Parathyroid adenoma (tissue), 2 donors: ENCODE measurements at regions not wholly inside any gene's neighbourhood (a gene's known extent, or its start where the extent isn't known, plus 50 kb on each side); places are given as distances from the start of the nearest gene placed in this dataset.
"Not testable (repeated sequence)": the region's sequence is repeated elsewhere in the genome, so short reads cannot be mapped to it uniquely, and the experiment has no call there.

Experiments
- H2AFZ ChIP-seq: fragments of 300-600 bp; sonication (generic); one replicate; pipeline ENCODE4 v1.7.0; 2017; ENCODE audit warnings: antibody characterized with exemption, mild to moderate bottlenecking
- H3K27ac ChIP-seq: fragments of 300-600 bp; sonication (generic); one replicate; pipeline ENCODE4 v1.7.0; 2017
- H3K27me3 ChIP-seq: fragments of 300-600 bp; sonication (generic); one replicate; pipeline ENCODE4 v1.7.0; 2017; ENCODE audit warnings: low read length; ENCODE audit not compliant: control insufficient read depth, insufficient read depth
- H3K36me3 ChIP-seq: fragments of 300-600 bp; sonication (generic); one replicate; pipeline ENCODE4 v1.7.0; 2017; ENCODE audit warnings: low read length; ENCODE audit not compliant: control insufficient read depth, insufficient read depth
- H3K4me1 ChIP-seq: fragments of 300-600 bp; sonication (generic); one replicate; pipeline ENCODE4 v1.7.0; 2017; ENCODE audit warnings: control low read depth
- H3K4me2 ChIP-seq: fragments of 300-600 bp; sonication (generic); one replicate; pipeline ENCODE4 v1.7.0; 2017; ENCODE audit warnings: low read length
- H3K4me3 ChIP-seq: fragments of 300-600 bp; sonication (generic); one replicate; pipeline ENCODE4 v1.7.0; 2017; ENCODE audit warnings: low read depth, low read length
- H3K79me2 ChIP-seq: fragments of 300-600 bp; sonication (generic); one replicate; pipeline ENCODE4 v1.7.0; 2017; ENCODE audit warnings: control low read depth
- H3K9ac ChIP-seq: fragments of 300-600 bp; sonication (generic); one replicate; pipeline ENCODE4 v1.7.0; 2017; ENCODE audit warnings: mild to moderate bottlenecking
- H3K9me3 ChIP-seq: fragments of 300-600 bp; sonication (generic); one replicate; pipeline ENCODE4 v1.7.0; 2017; ENCODE audit warnings: low read length; ENCODE audit not compliant: control insufficient read depth
- TF ChIP-seq, protein P1 (sequence below): fragments of 300-600 bp; sonication (generic); IDR thresholded peaks from one replicate; pipeline ENCODE4 v1.7.0; 2017; ENCODE audit warnings: antibody characterized with exemption, mild to moderate bottlenecking
- donor health status: primary hyperparathyroidism.

DNA sequence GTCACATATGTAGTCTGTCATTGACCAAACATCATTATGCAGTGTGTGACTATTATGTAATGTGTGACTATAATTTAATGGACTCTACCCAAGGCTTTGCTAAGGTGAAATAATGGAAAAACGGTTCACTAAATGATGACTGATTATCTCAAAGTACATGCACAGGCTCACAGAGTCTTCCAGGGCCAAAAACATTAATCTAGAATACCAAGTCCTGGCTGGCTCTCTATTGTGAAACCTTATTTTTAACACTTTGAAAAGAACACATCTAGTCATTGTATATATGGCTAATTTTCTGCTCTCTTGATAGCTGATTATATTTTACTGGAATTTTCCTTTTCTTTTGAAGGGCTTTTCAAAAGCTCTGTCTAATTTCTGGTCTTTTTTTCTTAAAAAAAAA is 102.9 kb upstream of the THUMPD2 start:
- Histone ChIP-seq H3K4me3 (no peak overlapping the region), H3K27me3 (no peaks in the 10 kb centered on the region), H3K79me2 (no peaks in the 10 kb centered on the region), H3K4me1 (no peaks in the 10 kb centered on the region), H3K27ac (no peak overlapping the region), H3K9ac (no peak overlapping the region), H3K9me3 (no peaks in the 10 kb centered on the region), H2AFZ (no peak overlapping the region), H3K36me3 (no peaks in the 10 kb centered on the region), H3K4me2 (no peak overlapping the region)
- TF ChIP-seq, protein P1, sequence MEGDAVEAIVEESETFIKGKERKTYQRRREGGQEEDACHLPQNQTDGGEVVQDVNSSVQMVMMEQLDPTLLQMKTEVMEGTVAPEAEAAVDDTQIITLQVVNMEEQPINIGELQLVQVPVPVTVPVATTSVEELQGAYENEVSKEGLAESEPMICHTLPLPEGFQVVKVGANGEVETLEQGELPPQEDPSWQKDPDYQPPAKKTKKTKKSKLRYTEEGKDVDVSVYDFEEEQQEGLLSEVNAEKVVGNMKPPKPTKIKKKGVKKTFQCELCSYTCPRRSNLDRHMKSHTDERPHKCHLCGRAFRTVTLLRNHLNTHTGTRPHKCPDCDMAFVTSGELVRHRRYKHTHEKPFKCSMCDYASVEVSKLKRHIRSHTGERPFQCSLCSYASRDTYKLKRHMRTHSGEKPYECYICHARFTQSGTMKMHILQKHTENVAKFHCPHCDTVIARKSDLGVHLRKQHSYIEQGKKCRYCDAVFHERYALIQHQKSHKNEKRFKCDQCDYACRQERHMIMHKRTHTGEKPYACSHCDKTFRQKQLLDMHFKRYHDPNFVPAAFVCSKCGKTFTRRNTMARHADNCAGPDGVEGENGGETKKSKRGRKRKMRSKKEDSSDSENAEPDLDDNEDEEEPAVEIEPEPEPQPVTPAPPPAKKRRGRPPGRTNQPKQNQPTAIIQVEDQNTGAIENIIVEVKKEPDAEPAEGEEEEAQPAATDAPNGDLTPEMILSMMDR, result no peak

DNA sequence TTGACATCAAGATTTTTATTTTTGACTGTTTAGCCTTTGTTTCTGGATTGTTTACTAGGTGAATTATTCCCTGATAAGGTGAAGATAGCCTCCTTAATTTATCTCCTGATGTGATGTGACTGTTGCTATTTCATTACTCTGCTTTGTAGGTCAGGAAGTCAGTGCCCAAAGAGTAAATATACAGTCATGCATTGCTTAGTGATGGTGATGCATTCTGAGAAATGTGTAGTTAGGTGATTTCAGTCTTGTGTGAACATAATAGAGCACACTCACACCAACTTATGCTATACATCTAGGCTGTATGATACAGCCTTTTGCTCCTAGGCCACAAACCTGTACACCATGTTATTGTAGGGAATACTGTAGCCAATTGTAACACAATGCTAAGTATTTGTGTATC is 102.4 kb upstream of the THUMPD2 start:
- Histone ChIP-seq H3K9ac (no peak overlapping the region), H3K27ac (no peak overlapping the region), H3K36me3 (no peaks in the 10 kb centered on the region), H3K4me3 (no peak overlapping the region), H3K4me2 (no peak overlapping the region), H3K27me3 (no peaks in the 10 kb centered on the region), H3K79me2 (no peaks in the 10 kb centered on the region), H3K9me3 (no peaks in the 10 kb centered on the region), H2AFZ (no peak overlapping the region), H3K4me1 (no peaks in the 10 kb centered on the region)
- TF ChIP-seq, protein P1, result no peak

DNA sequence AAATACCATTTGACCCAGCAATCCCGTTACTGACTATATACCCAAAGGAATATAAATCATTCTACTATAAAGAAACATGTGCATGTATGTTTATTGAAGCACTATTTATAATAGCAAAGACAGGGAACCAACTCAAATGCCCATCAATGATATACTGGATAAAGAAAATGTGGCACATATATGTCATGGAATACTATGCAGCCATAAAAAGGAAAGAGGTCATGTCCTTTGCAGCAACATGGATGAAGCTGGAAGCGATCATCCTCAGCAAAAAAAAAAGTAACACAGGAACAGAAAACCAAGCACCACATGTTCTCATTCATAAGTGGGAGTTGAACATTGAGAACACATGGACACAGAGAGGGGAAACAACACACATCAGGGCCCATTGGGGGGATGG is 99.9 kb upstream of the THUMPD2 start:
- not testable (repeated sequence) for H2AFZ ChIP-seq, H3K9ac ChIP-seq, H3K27ac ChIP-seq, H3K79me2 ChIP-seq, H3K27me3 ChIP-seq, H3K9me3 ChIP-seq, H3K36me3 ChIP-seq, H3K4me3 ChIP-seq, H3K4me1 ChIP-seq, H3K4me2 ChIP-seq

DNA sequence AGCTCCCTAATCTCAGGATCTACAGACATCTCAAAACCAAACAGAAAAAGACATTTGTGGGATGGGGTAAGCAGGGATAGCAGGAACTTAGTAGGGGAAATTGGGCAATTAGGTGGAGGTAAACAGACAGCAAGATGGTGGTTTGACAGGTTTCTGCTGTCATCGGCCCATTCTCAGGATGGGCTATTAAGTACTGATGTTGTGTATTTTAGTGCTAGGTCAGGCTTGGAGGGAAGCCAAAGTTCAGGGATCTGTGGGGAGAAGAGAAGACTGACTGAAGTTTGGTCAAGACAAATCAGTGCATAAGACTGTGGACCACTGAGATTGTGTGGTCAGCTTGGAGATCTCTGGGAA is 96.8 kb upstream of the THUMPD2 start:
- H3K27me3 ChIP-seq, result no peaks in the 10 kb centered on the region
- H3K9me3 ChIP-seq, result no peaks in the 10 kb centered on the region
- H3K4me1 ChIP-seq, result no peaks in the 10 kb centered on the region
- H3K4me2 ChIP-seq, result no peak overlapping the region
- no peak overlapping the region for H3K27ac ChIP-seq
- no peak overlapping the region for H3K9ac ChIP-seq
- TF ChIP-seq, protein P1, result no peak
- H3K79me2 ChIP-seq, result no peaks in the 10 kb centered on the region
- no peaks in the 10 kb centered on the region for H3K36me3 ChIP-seq
- H3K4me3 ChIP-seq, result no peak overlapping the region
- no peak overlapping the region for H2AFZ ChIP-seq

DNA sequence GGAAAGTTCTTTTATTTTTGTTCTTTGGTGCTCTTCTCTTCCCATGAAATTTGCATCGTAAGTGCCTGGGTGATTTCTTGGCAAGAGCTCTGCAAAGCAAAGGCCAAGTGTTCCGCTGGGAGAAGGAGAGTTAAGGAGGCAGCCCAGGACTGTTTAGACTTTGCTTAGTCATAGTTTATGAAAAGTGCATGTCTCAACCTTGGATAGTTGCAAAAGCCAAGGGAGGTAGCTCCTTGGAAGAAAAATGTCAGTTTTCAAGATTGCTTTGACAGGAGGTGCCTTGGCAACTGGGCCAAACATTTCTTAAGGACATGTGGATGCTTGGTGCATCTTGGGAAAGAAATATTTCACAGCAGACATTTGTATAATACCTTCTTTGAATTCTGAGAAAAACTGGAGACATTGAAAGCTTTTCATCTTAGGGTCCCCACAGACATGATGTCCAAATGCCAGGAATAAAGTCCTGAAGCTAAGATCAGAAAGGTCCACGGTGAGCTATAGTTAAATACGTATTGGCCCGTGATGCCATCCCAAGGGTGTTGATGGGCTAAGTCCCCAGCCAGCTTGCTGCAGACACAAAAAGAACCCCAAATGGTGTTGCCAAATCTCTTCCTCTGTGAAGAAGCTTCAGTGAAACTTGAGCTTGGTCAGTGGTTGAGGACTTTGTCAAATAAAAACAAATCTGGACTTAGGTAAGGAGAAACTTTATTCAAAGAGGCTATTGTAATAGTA is 96.3 kb upstream of the THUMPD2 start:
- Histone ChIP-seq H3K79me2 (no peaks in the 10 kb centered on the region), H3K9me3 (no peaks in the 10 kb centered on the region), H3K27me3 (no peaks in the 10 kb centered on the region), H3K4me3 (no peak overlapping the region), H3K4me1 (no peaks in the 10 kb centered on the region), H2AFZ (no peak overlapping the region), H3K9ac (no peak overlapping the region), H3K27ac (no peak overlapping the region), H3K4me2 (no peak overlapping the region), H3K36me3 (no peaks in the 10 kb centered on the region)
- TF ChIP-seq, protein P1, result no peak
